ENCODE measurements at regions not wholly inside any gene's neighbourhood (a gene's known extent, or its start where the extent isn't known, plus 50 kb on each side); places are given as distances from the start of the nearest gene placed in this dataset.

DNA sequence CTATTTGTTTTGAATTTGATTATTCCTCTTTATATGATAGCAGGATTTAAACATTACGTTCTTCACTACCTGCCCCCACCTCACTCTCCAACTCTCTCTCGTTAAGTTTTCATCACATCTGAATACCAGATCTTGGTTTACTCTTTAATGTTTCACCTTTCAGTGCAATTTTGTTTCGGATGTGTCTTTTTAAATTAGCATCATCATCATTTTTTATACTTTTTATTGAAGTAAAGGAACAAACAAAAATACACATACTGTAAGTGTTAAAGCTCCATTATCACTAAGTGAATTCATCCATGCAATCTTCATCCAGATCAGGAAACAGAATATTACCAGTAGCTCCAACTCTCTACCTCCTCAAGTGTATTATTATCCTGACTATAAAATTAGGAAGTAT lies 310.6 kb downstream of the C3orf38 start:
- no peak for TF ChIP-seq RCOR1 (conservative IDR thresholded peaks at IDR 0.05; ENCODE audit: low read depth, low read length)
- TF ChIP-seq, protein P1, sequence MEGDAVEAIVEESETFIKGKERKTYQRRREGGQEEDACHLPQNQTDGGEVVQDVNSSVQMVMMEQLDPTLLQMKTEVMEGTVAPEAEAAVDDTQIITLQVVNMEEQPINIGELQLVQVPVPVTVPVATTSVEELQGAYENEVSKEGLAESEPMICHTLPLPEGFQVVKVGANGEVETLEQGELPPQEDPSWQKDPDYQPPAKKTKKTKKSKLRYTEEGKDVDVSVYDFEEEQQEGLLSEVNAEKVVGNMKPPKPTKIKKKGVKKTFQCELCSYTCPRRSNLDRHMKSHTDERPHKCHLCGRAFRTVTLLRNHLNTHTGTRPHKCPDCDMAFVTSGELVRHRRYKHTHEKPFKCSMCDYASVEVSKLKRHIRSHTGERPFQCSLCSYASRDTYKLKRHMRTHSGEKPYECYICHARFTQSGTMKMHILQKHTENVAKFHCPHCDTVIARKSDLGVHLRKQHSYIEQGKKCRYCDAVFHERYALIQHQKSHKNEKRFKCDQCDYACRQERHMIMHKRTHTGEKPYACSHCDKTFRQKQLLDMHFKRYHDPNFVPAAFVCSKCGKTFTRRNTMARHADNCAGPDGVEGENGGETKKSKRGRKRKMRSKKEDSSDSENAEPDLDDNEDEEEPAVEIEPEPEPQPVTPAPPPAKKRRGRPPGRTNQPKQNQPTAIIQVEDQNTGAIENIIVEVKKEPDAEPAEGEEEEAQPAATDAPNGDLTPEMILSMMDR (IDR thresholded peaks at IDR 0.05 in 2 of 3, conservative IDR thresholded peaks at IDR 0.05 in 1 of 3; ENCODE audit: control insufficient read depth in 2 of 3, extremely low read depth in 1 of 3, insufficient read depth in 1 of 3, low read depth in 3 of 3, low read length in 3 of 3), result no peak
- no peak for TF ChIP-seq POU2F2 (IDR thresholded peaks at IDR 0.05; ENCODE audit: borderline replicate concordance, low read depth, low read length)
- no peak for TF ChIP-seq IKZF2 (IDR thresholded peaks at IDR 0.05)
- no peak for TF ChIP-seq GATAD2B (conservative IDR thresholded peaks at IDR 0.05; ENCODE audit: low read depth)
- no peak for TF ChIP-seq POLR2A (IDR thresholded peaks at IDR 0.05; ENCODE audit: low read depth, low read length)
- TF ChIP-seq EP300 (IDR thresholded peaks at IDR 0.05; ENCODE audit: borderline replicate concordance in 1 of 2, control insufficient read depth in 1 of 2, low read depth in 2 of 2, low read length in 2 of 2), result no peak
- no peak for TF ChIP-seq EZH2 (IDR thresholded peaks at IDR 0.05; ENCODE audit: borderline replicate concordance, control insufficient read depth, low read depth, low read length)
- no peak for TF ChIP-seq POLR2AphosphoS5 (IDR thresholded peaks at IDR 0.05; ENCODE audit: low read length)
- TF ChIP-seq ZNF622 (IDR thresholded peaks at IDR 0.05), result no peak

Measured in GM12878 (cell line).